ENCODE measurements at regions not wholly inside any gene's neighbourhood (a gene's known extent, or its start where the extent isn't known, plus 50 kb on each side); places are given as distances from the start of the nearest gene placed in this dataset.

GRCh38 chr3:157633241-157633640 is 130.0 kb upstream of the VEPH1 start:
- Histone ChIP-seq H3K36me3 (ENCODE audit: control insufficient read depth, insufficient read depth, low read length) (no peaks in the 10 kb centered on the region), H3K79me2 (ENCODE audit: control insufficient read depth, insufficient read depth, low read length) (no peaks in the 10 kb centered on the region), H3K9me3 (replicated peaks; ENCODE audit: control insufficient read depth, insufficient read depth, low read depth, low read length) (no peaks in the 10 kb centered on the region), H3K4me2 (ENCODE audit: insufficient read depth, low read length) (no peak overlapping the region), H3K9me1 (ENCODE audit: control insufficient read depth, insufficient read depth, low read length) (no peaks in the 10 kb centered on the region), H3K4me3 (no peak overlapping the region), H3K9ac (ENCODE audit: insufficient read depth in 1 of 2, low read depth in 2 of 2, low read length in 2 of 2) (no peak overlapping the region), H3K4me1 (replicated peaks in 1 of 2; ENCODE audit: control insufficient read depth in 2 of 2, insufficient read depth in 2 of 2, low read length in 2 of 2) (peaks cover 0 to 2% of the 10 kb centered on the region in 2 experiments; a peak in 1 of 5 replicates), H4K20me1 (replicated peaks; ENCODE audit: control insufficient read depth, insufficient read depth, low read length) (no peaks in the 10 kb centered on the region), H3K27me3 (ENCODE audit: control insufficient read depth in 2 of 2, insufficient read depth in 2 of 2, low read length in 2 of 2) (0 out of 5 replicates have a peak, but pooled peaks cover 0 to 4% of the 10 kb centered on the region in 2 experiments), H2AFZ (ENCODE audit: low read depth, low read length) (no peak overlapping the region), H3K27ac (ENCODE audit: extremely low read depth, low read depth, low read length) (no peak overlapping the region)
- no peak for DNase-seq (ENCODE audit: extremely low read depth in 1 of 4, low spot score in 3 of 4)
- no TSS peak for BruUV-seq (replicated peaks)
- ChIA-PET CTCF (ENCODE audit: low intra/inter-chr PET ratio) (no interaction called here), POLR2A (interaction anchor here (0.5 kb wide), 1 partner anchor 136 kb away, joined by 3 read pairs; no protein-coding TSS in a partner anchor)
- ATAC-seq: no peak
- in situ Hi-C loops (cut with MboI): no loop called here
- intact Hi-C loops (cut with micrococcal nuclease): no loop called here
- WGBS (ENCODE audit: insufficient coverage, low coverage, missing lambda C conversion rate): 0% methylated on average over 2 of the region's 2 CpGs
- no peak for FAIRE-seq
- TF ChIP-seq RUNX1 (IDR thresholded peaks at IDR 0.05; ENCODE audit: low read depth) (no peak), CTBP1 (IDR thresholded peaks at IDR 0.05; ENCODE audit: borderline replicate concordance) (no peak), ETV6 (IDR thresholded peaks at IDR 0.05; ENCODE audit: borderline replicate concordance in 1 of 2, low read depth in 2 of 2, low read length in 1 of 2) (no peak), ETV6 (CRISPR knock-in tag; IDR thresholded peaks at IDR 0.05; ENCODE audit: borderline replicate concordance) (no peak), U2AF1 (optimal IDR thresholded peaks at IDR 0.05; ENCODE audit: low read depth, low read length) (no peak), HEY1 (CRISPR knock-in tag; IDR thresholded peaks at IDR 0.05; ENCODE audit: borderline replicate concordance) (no peak), ZNF436 (CRISPR knock-in tag; IDR thresholded peaks at IDR 0.05) (no peak), ZNF408 (CRISPR knock-in tag; IDR thresholded peaks at IDR 0.05; ENCODE audit: low read depth) (no peak), GTF2F1 (IDR thresholded peaks at IDR 0.05; ENCODE audit: low read depth, low read length) (no peak), ZNF695 (CRISPR knock-in tag; IDR thresholded peaks at IDR 0.05) (no peak), ETS1 (conservative IDR thresholded peaks at IDR 0.05; ENCODE audit: control insufficient read depth, low read depth, low read length) (no peak), ZFP30 (CRISPR knock-in tag; IDR thresholded peaks at IDR 0.05; ENCODE audit: borderline replicate concordance) (no peak), MYC (IDR thresholded peaks at IDR 0.05; ENCODE audit: low read depth, low read length) (no peak), MYC (CRISPR knock-in tag; IDR thresholded peaks at IDR 0.05; ENCODE audit: borderline replicate concordance, low read depth) (no peak), DNMT1 (IDR thresholded peaks at IDR 0.05) (no peak), OTX1 (CRISPR knock-in tag; IDR thresholded peaks at IDR 0.05) (no peak), SLC30A9 (CRISPR knock-in tag; IDR thresholded peaks at IDR 0.05) (no peak), ZNF551 (CRISPR knock-in tag; IDR thresholded peaks at IDR 0.05) (no peak), BCLAF1 (IDR thresholded peaks at IDR 0.05; ENCODE audit: borderline replicate concordance in 1 of 2, control insufficient read depth in 1 of 2, low read depth in 2 of 2, low read length in 1 of 2) (no peak), TCF3 (CRISPR knock-in tag; IDR thresholded peaks at IDR 0.05) (no peak)
